ENCODE measurements at regions not wholly inside any gene's neighbourhood (a gene's known extent, or its start where the extent isn't known, plus 50 kb on each side); places are given as distances from the start of the nearest gene placed in this dataset.

DNA sequence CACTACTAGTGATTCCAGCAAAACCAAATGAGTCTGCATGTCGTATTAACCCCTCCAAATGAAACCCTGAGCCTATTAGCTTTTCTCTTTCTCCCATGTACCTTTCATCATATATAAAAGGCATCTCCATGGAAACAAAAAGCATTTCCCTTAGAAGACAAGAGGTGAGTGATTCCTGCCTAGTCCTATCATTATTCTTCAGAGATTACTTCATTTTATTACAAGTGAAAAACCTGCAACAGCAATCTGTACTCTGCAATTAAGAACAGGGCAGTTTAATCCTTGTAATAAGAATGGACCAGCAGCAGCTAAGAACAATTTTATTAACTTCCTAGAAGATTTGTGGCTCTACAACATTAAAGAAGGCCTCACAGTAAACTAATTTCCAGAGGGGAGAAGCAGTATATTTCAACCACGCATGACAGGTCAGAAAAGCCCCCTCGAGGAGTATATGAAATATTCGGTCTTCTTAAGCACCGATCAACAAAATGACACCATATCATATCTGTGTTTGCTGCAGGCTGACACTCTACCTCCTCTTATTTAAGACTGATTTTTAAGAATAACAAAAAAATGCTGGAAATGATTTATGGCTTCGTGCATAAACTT lies 132.3 kb upstream of the TFPI start:
- no peak overlapping the region for H3K56ac ChIP-seq (ENCODE audit: extremely low read depth, insufficient read depth, low read length)
- H3K9ac ChIP-seq (ENCODE audit: low read depth, low read length): no peak overlapping the region
- no peak overlapping the region for H2AFZ ChIP-seq (replicated peaks; ENCODE audit: low read length, poor library complexity)
- no peak overlapping the region for H2BK120ac ChIP-seq (ENCODE audit: low read depth, low read length)
- 80% methylated on average over 1 of the region's 6 CpGs; no CpG with 5 or more reads in 1 of the 2 experiments for WGBS, 2 experiments (ENCODE audit: extremely low coverage in 2 of 2, insufficient read length in 1 of 2)
- dilution Hi-C loops (cut with HindIII; ENCODE audit: low sequenced_read_pairs, unreplicated experiment): no loop called here
- H3K9me1 ChIP-seq (ENCODE audit: insufficient read depth, low read length): no peaks in the 10 kb centered on the region
- DNase-seq (no peak), ATAC-seq (ENCODE audit: low read depth) (no peak)
- H3K4ac ChIP-seq (ENCODE audit: low read depth, low read length): no peak overlapping the region
- H4K8ac ChIP-seq (ENCODE audit: low read depth in 2 of 2, low read length in 2 of 2): no peak overlapping the region
- H2BK15ac ChIP-seq (ENCODE audit: low read depth, low read length): no peak overlapping the region
- H4K20me1 ChIP-seq (ENCODE audit: insufficient read depth, low read length): no peaks in the 10 kb centered on the region
- H3K18ac ChIP-seq (ENCODE audit: low read depth, low read length): no peak overlapping the region
- H2BK20ac ChIP-seq (ENCODE audit: low read depth, low read length): no peak overlapping the region
- H2BK5ac ChIP-seq (ENCODE audit: low read depth, low read length, poor library complexity, severe bottlenecking): no peak overlapping the region
- no peak overlapping the region for H4K91ac ChIP-seq (ENCODE audit: insufficient read depth, low read depth, low read length)
- no peak overlapping the region for H3K23ac ChIP-seq (ENCODE audit: low read depth, low read length)
- no peaks in the 10 kb centered on the region for H3K4me1 ChIP-seq (ENCODE audit: control insufficient read depth, insufficient read depth, low read length)
- H4K5ac ChIP-seq (ENCODE audit: low read depth, low read length): no peak overlapping the region
- H3K14ac ChIP-seq (replicated peaks; ENCODE audit: low read depth, low read length): no peak overlapping the region
- in situ Hi-C loops (cut with MboI; ENCODE audit: low sequenced_read_pairs): no loop called here
- ChIA-PET CTCF (no interaction called here), POLR2A (ENCODE audit: unreplicated experiment) (no interaction called here)
- no peak overlapping the region for H2AK5ac ChIP-seq (ENCODE audit: low read depth, low read length)
- BruUV-seq (replicated peaks): no TSS peak
- H3K79me1 ChIP-seq (ENCODE audit: low read depth in 1 of 2, low read length in 2 of 2): no peaks in the 10 kb centered on the region
- no peak overlapping the region for H3K27ac ChIP-seq (ENCODE audit: insufficient read depth, low read length)
- no peak overlapping the region for H2AK9ac ChIP-seq (replicated peaks; ENCODE audit: low read depth, low read length, poor library complexity)
- H3K36me3 ChIP-seq (ENCODE audit: control insufficient read depth, insufficient read depth, low read length): no peaks in the 10 kb centered on the region
- TF ChIP-seq MAFK (IDR thresholded peaks at IDR 0.05; ENCODE audit: low read depth, low read length) (no peak), POLR2A (IDR thresholded peaks at IDR 0.05; ENCODE audit: low read depth, low read length) (no peak), MXI1 (IDR thresholded peaks at IDR 0.05; ENCODE audit: borderline replicate concordance, low read depth, low read length) (no peak), MAZ (IDR thresholded peaks at IDR 0.05; ENCODE audit: borderline replicate concordance, low read depth, low read length) (no peak), NFE2L2 (IDR thresholded peaks at IDR 0.05; ENCODE audit: low read depth, low read length) (no peak), FOS (IDR thresholded peaks at IDR 0.05; ENCODE audit: low read depth, low read length) (no peak), RCOR1 (IDR thresholded peaks at IDR 0.05; ENCODE audit: insufficient replicate concordance, low read length) (no peak), RAD21 (IDR thresholded peaks at IDR 0.05; ENCODE audit: low read length) (no peak), SMC3 (IDR thresholded peaks at IDR 0.05; ENCODE audit: low read depth, low read length) (no peak), CHD1 (IDR thresholded peaks at IDR 0.05; ENCODE audit: low read depth, low read length) (no peak), CEBPB (IDR thresholded peaks at IDR 0.05; ENCODE audit: low read depth, low read length) (no peak), RFX5 (IDR thresholded peaks at IDR 0.05; ENCODE audit: low read depth, low read length) (no peak), BHLHE40 (IDR thresholded peaks at IDR 0.05; ENCODE audit: low read depth, low read length) (no peak)
- TF ChIP-seq, protein P1, sequence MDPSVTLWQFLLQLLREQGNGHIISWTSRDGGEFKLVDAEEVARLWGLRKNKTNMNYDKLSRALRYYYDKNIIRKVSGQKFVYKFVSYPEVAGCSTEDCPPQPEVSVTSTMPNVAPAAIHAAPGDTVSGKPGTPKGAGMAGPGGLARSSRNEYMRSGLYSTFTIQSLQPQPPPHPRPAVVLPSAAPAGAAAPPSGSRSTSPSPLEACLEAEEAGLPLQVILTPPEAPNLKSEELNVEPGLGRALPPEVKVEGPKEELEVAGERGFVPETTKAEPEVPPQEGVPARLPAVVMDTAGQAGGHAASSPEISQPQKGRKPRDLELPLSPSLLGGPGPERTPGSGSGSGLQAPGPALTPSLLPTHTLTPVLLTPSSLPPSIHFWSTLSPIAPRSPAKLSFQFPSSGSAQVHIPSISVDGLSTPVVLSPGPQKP (IDR thresholded peaks at IDR 0.05; ENCODE audit: borderline replicate concordance, low read depth, low read length): no peak
- TF ChIP-seq, protein P2, sequence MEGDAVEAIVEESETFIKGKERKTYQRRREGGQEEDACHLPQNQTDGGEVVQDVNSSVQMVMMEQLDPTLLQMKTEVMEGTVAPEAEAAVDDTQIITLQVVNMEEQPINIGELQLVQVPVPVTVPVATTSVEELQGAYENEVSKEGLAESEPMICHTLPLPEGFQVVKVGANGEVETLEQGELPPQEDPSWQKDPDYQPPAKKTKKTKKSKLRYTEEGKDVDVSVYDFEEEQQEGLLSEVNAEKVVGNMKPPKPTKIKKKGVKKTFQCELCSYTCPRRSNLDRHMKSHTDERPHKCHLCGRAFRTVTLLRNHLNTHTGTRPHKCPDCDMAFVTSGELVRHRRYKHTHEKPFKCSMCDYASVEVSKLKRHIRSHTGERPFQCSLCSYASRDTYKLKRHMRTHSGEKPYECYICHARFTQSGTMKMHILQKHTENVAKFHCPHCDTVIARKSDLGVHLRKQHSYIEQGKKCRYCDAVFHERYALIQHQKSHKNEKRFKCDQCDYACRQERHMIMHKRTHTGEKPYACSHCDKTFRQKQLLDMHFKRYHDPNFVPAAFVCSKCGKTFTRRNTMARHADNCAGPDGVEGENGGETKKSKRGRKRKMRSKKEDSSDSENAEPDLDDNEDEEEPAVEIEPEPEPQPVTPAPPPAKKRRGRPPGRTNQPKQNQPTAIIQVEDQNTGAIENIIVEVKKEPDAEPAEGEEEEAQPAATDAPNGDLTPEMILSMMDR (conservative IDR thresholded peaks at IDR 0.05; ENCODE audit: low read depth, low read length): no peak
- TF ChIP-seq, protein P3, sequence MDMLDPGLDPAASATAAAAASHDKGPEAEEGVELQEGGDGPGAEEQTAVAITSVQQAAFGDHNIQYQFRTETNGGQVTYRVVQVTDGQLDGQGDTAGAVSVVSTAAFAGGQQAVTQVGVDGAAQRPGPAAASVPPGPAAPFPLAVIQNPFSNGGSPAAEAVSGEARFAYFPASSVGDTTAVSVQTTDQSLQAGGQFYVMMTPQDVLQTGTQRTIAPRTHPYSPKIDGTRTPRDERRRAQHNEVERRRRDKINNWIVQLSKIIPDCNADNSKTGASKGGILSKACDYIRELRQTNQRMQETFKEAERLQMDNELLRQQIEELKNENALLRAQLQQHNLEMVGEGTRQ (IDR thresholded peaks at IDR 0.05; ENCODE audit: low read depth, low read length): no peak
- no peaks in the 10 kb centered on the region for H3K27me3 ChIP-seq (ENCODE audit: control insufficient read depth, insufficient read depth, low read length)
- no peak overlapping the region for H3K4me2 ChIP-seq (ENCODE audit: low read depth, low read length)
- no peak overlapping the region for H3K4me3 ChIP-seq (ENCODE audit: insufficient read depth, low read depth, low read length)
- H3K9me3 ChIP-seq (ENCODE audit: control insufficient read depth, insufficient read depth, low read length): no peaks in the 10 kb centered on the region
- intact Hi-C loops (cut with micrococcal nuclease): no loop called here
